Erythroblast (primary cell): ENCODE measurements at regions not wholly inside any gene's neighbourhood (a gene's known extent, or its start where the extent isn't known, plus 50 kb on each side); places are given as distances from the start of the nearest gene placed in this dataset.

ENCODE experiments used
- GATA1 ChIP-seq: IDR thresholded peaks from 2 replicates; pipeline ENCODE4 v1.6.1; 2011; ENCODE audit warnings: low read depth, mild to moderate bottlenecking, control low read depth, low read length, moderate library complexity
- POLR2A ChIP-seq: IDR thresholded peaks from 2 replicates; pipeline ENCODE4 v1.6.1; 2011; ENCODE audit warnings: mild to moderate bottlenecking, low read length

DNA sequence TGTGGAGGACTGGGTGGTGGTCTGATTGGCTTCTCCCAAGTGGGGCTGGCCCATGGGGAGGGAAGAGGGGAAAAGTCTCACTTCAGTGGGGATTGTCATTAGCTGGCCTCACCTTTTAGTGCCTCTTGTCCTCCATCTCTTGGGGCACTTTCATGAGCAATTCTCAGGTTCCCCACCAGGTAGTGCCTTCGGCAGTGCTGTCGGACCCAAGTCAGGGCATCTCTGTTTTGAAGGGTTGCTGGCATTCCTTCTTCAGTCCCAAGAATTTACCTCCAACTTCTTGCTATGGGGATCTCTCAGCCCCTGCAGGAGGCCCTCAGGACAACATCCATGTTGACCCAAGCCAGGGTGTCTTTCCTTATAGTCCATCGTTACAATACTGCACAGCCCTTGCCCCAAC, 54.7 kb upstream of the F3 start:
- no peak for TF ChIP-seq POLR2A
- TF ChIP-seq GATA1, result no peak
